Myocyte (in vitro differentiated cells): ENCODE measurements at regions not wholly inside any gene's neighbourhood (a gene's known extent, or its start where the extent isn't known, plus 50 kb on each side); places are given as distances from the start of the nearest gene placed in this dataset.

Experiments used
- DNase-seq: peaks from one replicate; pipeline ENCODE4 v3.0.0-alpha.2; 2012; ENCODE audit warnings: low read depth

DNA sequence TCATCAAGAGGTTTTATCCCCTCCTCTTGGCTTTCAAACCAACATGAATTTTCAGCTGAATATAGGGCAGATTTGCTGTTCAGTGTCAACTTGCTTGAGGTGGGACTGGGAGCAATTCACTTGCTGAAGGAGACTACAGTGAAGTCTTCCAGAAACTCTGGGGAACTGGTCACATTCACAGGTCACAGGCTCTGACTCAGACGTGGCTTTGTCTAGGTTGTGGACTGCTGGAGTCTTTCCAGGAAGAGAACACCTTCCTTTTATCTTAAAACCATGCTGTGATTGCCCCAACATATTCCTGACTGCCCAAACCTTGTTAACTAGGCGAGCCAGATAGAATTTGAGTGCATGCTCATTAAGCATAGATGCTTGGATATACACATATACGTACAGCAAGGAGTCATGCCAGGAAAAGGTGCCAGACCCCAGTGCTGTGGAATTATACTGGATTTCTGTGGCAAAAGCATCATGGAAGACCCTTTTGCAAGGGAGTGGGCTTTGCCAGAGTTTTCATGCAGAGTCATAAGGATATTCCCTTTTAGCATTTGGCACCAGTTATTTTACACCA is 399.1 kb upstream of the TBL1XR1 start:
- DNase-seq = no peak

DNA sequence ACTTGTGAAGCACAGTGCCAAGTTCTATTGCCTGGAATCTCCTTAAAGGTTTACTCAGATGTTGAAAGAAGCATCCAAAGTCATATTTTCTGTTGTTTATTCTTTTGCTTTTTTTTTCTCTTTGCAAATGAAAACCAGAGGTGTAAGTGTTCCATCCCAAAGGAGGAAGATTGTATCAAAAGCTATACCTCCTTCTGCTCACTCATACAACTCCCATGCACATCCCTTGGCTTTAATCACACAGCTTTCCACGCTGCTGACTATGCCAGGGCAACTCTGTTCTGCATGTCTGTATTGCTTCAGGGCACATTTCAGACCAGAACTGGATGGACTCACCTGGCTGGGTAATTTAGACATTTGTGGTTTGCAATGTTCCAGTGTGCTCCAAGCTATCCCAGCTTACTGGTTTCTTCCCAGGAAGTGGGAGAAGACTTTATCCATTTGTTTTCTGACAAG is 399.6 kb upstream of the TBL1XR1 start:
- DNase-seq = no peak

DNA sequence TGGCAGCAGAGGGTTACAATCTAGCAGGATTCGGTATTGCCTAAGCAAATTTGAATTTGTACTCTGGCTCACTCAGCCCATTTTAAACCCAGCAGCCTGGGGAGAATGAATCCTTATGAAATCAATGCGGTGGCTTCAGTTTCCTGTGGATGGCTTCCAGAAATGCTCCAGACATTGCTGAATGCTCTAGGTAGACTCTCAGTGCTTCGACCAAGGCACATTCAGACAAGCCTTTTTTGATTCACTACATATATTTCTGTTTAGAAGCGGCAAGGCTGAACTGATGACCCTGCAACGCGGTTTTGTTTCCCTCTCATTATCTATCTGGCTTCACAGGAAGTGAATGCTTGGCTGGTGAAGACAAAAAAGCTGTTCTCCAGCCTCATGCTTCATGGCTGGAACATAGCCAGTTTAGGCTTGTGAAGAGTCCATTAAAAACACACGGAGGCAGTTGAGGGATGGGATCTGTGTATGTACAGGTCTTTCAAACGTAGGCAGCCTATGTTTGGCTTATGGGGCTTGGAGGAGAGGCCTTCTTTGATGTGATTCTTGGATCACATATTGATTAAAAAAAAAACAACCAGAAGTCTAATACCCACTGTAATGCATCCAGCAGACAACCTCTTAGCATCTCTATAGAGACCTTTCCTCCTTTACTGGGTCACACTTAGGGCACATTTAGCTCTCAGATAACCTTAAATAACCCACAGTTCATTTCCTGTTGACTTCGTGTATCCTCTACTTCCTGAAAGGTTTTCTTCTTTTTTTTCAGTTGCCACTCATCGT is 400.2 kb upstream of the TBL1XR1 start:
- peak; percentile 61 for DNase-seq

DNA sequence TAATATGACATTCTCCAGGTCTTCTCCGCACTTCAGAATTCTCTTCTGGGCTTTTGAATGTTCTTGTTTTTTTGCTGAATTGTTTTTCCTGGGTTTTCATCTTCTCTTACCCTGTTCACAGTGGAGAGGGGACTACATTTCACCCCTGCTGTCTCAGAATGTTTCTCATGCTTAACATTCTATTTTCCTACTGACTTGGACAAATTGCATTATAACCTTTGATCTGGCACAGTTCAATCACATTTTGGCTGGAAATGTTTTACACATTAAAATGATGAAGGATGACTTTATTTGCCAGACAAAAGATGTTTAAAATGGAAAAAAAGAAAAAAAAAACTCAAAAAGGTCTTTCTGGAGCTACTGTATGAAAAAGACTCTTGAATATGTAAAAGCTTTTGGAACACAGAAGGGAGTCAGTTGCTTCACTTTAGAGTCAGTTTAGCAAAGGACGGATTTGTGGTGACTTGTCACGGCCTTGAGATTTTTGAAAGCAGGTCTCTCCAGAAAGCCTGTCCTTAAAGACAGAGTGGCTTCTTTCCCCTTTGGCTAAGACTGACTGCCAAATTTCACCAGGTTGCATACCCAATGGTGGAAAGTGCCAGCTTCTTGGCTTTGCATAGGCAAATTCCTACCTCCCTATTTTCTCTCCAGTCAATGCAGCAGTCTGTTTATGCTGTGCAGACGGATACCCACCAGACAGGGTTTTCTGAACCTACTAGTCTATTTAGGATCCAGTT is 401.0 kb upstream of the TBL1XR1 start:
- no peak for DNase-seq

DNA sequence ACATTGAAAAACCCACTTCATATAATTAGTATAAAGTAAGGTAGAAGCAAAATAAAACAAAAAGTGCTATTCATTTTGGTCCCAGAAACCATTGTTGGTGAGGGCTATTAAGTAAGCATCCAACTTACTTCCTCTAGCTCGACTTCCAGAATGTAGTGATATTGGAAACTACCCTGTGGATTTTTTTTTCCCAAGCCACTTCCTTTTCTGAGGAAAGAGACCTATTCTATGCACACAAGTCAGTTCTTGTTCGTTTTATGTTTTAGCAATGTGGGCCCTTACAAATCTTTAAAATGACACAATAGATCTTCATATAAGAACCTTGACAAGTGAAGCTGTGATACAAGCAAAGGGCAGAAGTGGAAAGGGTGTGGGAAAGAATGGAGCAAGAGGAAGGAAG is 402.0 kb upstream of the TBL1XR1 start:
- DNase-seq = no peak

DNA sequence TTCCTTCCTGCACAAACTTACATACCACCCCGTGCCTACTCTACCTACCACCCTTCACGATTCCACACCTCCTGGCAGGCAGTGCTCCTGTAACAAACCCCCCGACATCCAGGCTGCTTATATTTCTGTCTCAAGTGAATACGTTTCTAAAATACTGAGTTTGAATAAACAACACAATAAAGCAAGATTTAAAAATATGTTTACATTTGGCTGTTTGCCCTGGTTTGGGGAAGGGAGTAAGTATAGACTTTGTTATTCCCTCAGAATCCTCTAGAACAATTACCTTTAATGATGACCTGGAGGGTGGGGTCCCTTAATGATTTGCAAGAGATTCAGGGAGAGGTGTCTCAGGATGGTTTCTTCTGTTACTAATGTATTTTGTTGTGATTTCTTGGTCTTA is 402.6 kb upstream of the TBL1XR1 start:
- DNase-seq = no peak

DNA sequence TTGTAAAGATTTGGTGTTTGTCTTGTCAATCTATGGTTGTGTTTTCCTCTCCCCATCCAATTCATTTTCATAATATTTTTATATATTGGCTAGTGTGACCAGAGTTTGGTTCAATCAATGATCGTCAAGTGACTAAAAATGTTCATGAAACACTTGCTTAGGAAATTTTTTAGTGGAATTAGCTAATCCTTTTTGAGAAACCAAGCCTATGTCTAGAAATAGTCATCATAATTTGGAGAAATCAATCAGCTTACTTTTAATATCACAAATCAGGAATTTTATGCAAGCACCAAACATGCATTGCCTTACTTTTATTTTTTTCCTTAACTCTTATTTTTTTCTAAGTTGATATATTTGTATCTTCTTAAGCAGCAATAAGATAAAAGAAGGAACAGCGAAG is 403.1 kb upstream of the TBL1XR1 start:
- no peak for DNase-seq

DNA sequence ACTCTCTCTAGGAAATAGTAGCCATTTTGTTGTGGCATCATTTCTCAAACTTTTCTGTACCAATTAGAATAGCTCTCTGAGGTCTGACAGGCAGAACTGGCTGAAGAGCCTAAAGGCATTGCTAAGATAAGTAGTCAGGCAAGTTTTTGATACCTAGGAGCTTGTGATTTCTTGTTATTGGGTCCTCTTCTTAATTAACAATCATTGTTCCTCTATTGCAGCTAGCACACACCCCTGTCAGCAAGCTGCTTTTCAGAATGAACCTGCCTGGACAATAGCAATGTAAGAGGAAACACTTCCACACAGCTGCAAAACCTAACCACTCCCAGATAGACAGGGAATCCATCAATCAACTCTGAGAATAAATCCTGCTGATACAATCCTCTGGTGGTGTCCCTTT is 403.9 kb upstream of the TBL1XR1 start:
- DNase-seq = no peak

DNA sequence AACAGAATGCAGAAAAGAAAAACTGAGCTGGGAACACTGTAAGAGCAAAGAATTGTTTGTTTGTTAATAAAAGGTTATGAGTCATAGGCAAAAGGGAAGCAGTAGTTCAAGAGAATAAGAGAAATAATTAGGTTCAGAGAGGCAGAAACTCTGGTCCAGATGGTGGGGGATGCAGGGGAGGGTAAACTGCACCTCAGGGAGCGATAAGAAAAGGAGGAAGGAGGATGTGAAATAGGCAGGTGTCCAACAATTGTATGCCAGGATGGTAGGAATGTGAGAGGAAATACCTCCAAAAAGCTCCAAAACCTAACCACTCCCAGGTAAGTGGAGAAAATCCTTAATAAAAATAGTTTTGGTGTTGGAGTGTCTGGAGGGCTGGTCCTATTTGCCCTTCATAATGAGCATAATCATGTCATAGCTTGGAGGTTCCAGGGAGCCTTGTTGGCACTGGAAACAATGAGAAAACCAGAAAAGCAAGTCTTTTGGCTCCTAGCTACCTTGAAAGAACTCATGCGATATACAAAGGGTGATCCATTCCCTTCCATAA is 405.4 kb upstream of the TBL1XR1 start:
- DNase-seq = no peak

DNA sequence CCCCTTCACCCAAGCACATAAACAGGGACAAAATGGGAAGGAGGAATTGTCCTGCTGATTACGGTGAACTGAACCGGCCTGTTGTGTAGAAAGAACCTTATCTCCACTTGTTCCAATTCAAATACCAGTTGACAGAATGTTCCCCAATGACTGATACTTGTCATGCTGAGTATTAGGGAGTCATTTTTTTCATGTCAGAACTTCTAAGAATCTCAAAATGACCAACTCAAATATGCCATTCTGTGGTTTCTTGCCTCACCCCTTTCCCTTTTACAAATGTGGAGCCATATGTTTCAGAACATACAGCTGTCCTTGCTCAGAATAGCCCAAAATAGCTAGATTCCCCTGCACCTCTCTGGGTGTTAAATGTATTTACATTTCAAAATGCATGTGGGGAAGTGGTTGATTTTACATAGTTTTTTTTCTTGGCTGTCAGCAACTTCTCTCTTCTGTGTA is 405.9 kb upstream of the TBL1XR1 start:
- no peak for DNase-seq

DNA sequence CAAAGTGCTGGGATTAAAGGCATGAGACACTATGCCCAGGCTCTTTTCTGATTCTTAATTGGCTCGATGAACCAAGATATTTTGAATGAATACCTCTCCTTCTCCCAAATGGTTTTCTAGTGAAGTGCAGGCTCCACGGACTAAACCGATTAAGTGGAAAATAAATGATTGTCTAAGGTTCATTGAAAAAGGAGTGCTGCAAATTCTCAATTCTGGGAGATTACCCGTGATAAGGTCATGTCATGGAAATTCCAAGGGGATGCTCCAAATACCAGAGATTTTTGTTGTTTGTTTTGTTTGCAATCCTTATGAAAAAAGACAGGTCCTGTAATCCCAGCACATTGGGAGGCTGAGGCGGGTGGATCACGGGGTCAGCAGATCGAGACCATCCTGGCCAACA is 406.9 kb upstream of the TBL1XR1 start:
- DNase-seq = no peak

DNA sequence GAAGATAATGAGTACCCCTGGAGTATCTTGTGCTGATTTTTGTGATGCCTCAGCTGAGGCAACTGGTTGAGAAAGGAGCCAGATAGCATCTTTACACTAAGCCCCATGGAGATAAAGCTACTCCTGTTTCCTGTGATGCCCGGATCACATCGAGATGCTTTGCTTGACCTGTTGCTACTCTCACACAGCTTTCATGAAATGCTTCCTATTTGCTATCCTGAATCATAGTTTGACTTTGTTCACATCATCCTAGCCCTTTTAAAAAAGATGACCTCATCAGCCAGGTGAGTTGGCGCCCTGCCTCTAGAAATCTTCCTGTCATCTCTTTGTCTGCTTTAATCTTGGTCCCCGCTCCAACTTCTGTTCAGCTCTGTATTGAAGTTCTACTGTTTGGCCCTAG is 409.6 kb upstream of the TBL1XR1 start:
- DNase-seq = no peak

DNA sequence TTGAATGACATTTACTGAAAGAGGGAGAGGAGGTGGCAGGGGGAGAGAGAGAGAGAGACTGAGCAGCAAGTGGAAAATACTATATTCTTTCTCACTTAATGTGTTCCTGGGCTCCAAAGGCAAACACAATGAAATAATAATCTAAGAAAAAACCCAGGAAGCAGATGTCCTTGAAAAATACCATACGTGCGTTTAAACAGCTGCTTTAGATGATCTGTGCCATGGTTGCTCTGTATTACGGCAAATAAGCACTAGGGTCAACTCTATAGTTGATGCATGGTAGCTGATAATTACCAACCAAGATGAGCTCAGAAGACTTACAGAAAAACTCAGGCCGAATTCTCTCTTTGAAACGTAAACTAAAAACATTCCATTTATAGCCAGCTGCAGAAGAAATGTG is 410.3 kb upstream of the TBL1XR1 start:
- no peak for DNase-seq

DNA sequence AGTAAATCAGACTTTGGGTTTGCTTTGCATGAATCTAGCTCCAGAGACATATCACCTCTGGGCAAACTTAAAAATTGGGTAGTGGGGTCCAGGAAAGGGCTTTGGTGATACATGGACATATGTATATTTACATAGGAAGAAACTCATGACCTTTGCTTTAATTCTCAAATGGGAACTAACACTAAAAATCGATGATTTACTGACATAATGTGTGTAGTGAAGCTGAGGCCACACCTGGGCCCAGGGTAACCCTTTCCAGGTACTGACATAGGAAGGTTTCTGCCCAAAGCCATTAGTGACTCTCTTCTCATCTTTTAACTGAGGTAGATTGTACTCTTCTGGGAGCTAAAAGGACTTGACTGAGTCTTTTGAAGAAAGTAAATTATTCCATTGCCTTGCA is 411.2 kb upstream of the TBL1XR1 start:
- no peak for DNase-seq

DNA sequence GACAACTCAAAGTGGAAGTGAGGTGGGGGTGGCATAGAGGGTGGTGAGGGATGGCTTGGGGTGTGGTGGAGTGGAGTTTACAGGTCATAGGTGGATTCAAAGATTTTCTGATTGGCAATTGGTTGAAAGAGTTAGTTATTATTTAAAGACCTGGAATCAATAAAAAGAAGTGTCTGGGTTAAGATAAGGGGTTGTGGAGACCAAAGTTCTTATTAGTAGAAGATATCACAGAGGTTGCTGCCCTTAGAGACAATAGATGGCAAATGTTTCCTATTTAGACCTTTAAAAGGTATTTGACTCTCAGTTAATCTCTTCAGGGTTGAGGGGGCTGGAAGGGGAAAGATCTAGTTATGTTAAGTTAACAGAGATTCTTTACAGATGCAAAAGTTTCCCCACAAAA is 412.3 kb upstream of the TBL1XR1 start:
- no peak for DNase-seq

DNA sequence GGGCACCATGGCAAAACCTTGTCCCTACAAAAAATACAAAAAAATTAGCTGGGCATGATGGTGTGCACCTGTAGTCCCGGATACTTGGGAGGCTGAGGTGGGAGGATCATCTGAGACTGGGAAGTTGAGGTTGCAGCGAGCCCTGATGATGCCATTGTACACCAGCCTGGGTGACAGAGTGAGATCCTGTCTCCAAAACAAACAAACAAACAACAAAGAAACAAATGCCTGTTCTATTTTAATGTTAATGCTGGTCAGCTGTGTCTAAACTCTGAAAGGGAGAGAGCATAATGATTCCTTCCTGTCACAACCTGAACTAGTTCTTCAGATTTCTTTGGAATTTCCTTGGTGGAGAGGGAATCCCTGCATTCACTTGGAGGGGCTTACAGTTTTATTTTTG is 413.0 kb upstream of the TBL1XR1 start:
- DNase-seq = no peak

DNA sequence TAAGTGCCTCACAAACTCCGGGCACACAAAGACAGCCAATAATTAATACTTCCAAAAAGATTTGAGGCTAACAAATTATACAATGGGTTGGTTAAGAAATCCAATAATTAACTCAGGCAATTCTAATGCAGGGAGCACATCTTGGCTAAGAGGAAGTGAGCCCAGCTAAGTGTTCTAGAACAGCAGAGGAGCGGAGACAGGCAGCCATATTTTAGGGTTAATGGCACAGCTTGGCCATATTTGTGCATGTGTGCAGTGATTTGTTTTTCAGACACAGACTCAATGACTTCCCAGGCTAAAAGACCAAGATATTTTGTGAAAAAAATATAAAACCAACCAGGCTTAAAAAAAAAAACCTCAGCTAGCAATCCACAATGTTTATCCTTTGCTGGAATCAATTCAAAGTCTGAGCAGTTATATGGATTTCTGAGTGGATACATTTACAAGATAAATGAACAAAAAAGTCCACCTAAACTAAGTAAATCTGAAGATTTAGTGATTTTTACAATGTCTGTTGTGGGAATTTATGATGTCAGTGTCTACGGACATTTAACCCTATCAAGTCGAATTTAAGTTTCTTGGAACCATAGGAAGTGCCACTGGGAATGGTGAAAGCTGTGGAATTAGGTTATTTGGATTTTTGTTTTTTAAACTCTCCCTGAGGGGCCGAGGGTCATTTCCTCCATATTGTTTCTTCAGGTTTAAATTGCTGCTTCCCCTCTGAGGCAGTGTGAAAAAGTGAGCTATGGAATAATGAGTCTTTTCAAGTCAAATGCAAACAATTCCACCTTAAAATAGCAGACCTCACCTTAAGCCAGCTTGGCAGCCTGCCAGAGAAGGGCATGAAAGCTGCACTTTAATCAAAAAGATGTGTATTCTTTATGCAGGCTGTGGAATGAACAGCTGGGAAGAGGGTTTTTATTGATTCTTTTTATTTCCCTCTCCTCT is 413.7 kb upstream of the TBL1XR1 start:
- no peak for DNase-seq

DNA sequence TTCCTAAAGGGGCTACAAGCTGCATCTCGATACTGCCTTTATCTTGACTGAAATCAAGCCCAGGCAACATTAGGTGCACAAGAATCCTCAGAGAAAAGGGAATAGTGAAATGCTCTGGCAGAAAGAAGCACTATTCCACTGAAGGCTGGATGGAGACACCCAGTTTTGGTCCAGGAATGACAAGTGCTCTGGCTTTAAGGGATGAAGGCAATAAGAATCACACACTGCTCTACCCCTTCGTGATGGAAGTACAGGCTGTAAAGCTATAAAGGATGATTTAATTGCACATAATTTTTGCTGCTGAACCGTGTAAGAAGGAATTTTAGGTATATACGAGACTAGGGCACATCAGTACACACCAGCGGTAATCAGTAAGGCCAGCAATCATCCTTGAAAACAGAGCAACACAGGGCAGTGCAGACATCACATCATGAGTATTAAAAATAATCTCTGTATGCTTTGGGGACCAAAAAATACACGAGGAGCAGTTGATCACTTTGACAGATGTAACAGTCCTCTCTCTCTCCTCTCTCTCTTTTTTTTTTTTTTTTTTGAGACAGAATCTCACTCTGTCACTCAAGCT is 414.6 kb upstream of the TBL1XR1 start:
- DNase-seq = no peak

DNA sequence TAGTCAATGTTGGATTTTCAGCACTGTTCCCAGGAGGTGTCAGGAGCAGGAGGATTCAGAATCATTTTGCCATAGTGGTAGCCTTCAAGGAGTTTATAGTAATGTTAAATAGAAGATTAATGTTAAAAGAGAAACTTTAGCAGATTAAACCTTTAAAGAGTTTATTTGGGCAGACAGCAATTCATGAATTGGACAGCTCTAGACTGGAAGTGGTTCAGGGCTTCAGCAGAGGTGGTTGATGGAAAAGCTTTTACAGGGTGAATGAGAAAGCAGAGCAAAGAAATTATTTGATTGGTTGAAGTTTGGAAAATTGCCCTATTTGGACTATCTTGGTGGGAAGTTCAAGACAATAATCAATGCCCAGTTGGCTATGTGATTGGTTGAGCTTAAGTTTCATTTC is 416.6 kb upstream of the TBL1XR1 start:
- no peak for DNase-seq

DNA sequence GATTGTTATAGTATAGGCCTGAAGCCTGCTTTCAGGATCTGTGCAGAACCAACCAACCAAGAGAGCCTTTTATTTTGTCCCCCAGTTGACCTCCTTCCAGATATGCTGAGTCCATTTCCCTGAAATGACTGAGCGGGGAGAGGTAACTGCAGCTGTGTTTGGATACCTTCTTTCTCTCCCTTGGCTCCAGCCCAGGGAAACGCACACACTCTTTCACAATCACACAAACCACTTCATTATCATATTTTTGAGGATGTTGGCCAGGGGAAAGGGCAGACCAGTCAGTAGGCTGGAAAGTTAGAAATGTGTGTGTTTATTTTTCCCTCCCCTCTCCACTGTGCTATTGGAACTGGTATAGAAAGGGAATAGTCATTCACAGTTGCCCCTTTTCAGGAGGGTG is 417.7 kb upstream of the TBL1XR1 start:
- DNase-seq = peak; percentile 71
